GM04504 (cell line): ENCODE measurements at regions not wholly inside any gene's neighbourhood (a gene's known extent, or its start where the extent isn't known, plus 50 kb on each side); places are given as distances from the start of the nearest gene placed in this dataset.

Experiments used
- DNase-seq: peaks from one replicate; pipeline ENCODE4 v3.0.0-alpha.2; 2012; ENCODE audit warnings: low read depth

DNA sequence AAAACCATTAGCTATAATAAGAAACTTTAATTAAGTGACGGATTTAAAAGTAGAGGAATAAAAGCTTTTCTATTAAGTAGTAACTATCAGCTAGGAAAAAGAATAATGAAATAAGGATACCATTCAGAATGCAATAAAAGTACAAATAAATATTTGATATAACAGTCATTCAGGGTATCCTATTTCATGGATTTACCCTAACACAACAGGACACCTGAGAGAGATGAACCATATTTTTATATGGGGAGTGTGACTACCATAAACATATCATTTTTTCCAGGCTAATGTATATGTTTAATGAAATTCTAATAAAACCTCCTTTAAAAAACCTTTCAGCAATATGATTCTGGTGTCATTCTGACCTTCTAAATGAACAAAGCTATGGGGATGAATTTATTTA is 393.8 kb downstream of the SNAPC1 start:
- no peak for DNase-seq

DNA sequence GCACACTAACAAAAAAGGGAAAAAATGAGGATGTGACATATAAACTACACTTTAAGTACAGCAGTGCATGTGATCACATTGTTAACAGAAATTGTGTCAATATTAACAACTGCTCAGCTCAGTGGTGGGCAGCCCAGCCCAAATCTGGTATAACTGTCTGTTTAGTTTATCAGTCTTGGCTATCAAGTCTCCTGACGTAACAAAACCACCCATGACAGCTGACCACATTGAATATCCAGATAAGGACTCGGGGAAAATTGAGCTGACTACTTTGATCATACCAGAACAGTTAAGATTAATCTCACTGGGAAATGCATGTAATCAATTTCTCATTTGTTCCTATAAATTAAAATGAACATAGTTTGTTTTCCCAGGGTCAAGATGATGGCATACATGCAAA is 396.6 kb downstream of the SNAPC1 start:
- DNase-seq = no peak

DNA sequence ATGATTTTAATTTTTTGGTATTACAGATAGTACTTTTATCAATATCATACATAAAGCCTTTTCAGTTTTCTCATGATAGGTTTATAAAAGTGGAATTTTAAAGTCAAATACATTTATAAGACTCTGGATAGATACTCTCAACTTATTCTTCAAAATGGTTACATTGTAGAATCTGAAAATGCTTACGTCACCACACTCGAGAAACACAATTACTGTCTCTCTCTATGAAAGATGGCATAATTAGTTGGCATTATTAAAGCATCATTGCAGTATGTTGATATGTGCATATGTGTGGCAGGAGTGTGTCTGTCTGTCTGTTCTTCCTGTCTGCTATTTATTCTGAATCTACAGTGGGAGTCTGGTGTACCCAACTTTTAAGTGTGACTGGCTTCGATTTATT is 397.1 kb downstream of the SNAPC1 start:
- no peak for DNase-seq

DNA sequence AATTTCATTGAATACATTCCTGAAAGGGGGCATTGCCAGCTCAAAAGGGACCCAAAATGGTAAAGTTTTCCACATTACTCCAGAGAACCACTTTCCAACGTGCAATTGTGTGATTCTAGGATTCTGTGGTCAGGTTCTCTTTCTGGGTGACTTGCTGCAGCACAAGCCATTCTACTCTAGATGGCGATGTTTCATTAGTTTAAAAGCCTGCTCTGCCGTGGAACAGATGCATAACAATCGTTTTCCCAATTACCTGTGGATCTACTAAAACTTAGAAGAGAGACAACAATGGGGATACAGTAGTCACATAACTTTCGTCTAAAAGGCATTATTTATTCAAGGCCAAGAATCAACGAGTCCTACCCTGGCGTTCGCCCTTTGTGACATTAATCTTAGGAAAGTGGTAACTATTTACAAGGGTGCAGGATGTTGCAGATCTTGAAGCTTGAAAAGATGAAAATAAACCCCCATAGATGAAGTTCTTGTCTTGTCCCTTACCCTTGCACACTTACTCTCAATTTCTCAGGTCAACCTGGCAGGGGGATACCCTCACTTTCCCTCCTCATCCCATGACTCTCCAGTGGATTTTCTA is 400.9 kb downstream of the SNAPC1 start:
- DNase-seq = no peak

DNA sequence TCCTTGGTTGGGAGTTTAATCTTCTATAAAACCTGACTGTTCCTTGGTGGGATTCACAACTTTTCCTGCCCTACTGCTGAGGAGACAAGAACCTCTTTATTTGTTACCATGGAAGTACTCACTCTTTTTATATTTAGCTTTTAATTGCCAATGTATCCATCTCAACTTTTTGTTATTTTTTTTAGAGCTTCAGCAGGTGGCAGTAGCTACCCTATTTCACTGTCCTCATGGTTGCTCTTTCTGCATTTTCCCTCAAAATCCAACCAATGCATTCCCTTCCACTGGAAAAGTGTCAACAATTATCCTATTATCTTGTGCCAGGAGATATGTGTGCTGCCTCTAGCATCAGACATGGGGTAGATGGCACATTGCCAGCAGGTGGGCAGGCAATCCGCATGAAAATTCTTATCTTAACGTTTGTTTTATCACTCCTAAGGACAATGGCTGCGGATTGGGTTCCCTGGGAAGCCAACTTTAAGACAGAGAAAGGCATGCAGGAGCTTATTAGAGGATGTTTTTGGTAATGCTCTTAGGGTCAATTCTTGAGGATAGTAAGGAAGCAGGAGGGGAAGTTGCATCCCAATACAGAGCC is 406.4 kb downstream of the SNAPC1 start:
- DNase-seq = no peak

DNA sequence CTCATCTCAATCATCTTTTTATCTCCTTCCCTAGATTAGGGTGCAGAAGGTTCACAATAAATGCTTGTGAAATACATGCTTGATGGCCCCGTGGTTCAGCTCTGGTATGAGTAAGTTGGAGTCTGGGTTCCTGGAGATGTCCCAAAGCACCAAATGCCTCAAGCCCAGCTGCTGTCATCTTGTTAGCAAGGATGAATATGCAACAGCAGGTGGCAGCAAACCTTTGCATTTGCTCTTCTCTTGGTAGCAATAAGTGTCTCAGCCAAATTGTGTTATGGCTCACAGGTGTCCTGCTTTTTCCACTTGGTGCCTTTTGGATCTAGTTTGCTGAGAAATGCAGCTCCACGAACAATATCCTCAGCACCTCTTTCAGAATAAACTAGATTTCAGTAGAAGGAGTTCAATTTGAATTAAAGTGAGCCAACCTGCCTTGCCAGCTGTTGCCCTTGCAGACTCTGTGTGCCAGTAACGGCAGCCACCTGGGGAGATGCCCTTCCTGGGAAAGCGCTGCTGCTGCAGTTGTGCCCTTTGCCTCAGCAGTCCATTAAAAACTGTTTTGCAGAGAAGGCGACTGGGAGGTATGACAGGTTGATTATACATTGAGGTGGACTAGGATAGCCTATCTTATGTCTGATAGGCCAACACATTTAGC is 417.3 kb downstream of the SNAPC1 start:
- peak; percentile 81 for DNase-seq

DNA sequence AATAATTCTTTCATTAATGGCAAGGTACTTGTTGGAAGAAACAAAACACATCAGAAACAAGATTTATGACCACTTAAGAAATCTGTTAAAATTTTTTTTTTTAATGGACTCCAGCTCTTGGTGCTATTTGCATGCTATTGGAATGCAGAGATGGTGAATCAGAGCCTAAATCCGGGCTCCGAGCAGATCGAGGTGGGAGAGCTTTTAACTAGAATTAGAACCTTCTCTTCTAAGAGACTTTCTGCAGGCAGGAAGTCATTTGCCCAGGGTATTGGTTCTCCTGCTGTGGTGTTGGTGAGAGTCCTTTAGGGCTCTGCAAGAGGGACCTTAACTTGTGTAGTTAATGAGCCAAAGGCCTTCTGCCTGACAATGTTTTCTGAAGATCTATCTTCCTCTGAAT is 419.4 kb downstream of the SNAPC1 start:
- no peak for DNase-seq

DNA sequence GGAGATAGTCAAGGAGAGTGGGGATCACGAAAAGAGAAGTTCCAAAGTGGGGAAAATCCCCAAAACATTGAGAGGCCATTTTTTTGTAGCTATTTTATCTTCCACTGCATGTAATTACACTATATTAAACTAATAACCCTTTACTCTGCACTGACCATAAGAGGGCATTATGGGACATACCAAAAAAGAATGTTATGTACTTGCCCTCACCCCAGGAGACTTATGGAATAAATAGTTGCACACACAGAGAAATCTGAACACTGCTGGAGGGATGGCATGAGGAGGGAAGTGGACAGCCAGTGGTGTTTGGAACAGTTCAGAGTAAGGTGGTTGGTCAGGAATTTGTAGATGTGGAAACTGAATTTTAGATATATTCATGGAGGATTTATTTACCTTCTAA is 422.9 kb downstream of the SNAPC1 start:
- no peak for DNase-seq

DNA sequence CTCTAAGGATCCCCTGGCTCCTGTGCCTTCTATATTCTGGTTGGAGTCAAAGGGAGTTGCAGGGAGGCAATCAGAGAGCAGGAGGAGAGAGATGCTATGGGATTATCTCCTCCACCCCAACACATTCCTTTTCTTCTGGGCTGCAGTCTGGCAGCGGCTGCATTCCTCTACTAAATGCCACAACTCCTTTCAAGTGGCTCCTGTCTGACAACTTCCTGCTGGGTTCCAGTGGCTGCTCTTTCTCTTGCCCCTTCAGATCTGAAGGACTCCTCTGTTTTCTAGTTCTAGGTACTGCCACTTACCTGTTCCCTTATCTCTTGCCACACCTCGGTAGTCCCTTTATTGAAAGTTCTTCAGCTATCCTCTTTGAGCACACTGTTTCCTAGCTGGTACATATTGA is 425.0 kb downstream of the SNAPC1 start:
- DNase-seq = no peak

DNA sequence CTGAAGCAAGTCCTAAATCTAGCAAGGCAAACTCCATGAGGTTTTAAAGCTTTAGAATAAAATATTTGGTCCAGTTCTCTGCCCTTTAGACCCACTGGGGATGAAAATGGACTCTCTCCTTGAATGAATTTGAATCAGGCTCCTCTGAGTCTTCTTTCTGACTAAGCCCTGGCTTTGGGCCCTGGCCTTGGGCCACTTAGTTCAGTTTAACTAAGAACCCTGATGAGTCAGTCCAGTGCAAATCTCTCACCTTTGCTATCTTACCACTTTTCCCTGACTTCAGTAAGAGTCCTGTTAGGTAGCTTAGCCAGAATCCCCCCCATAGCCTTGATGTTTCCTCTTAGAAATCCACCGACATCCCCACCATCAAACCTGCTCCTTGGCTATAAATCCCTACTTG is 427.5 kb downstream of the SNAPC1 start:
- DNase-seq = peak; percentile 30

DNA sequence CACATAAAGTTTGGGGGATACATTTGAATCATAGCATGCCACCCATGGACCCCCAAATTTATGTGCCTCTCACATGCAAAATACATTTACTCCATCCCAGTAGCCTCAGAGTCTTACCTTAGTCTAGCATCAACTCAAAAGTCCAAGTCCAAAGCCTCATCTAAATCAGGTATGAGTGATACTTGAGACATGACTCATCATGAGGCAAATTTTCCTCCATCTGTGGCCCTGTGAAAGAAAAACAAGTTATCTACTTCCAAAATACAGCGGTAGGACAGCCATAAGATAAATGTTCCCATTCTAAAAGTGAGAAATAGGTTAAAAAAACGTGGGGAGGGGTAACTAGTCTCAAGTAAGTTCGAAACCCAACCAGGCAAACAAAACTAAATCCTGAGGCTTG is 444.2 kb downstream of the SNAPC1 start:
- no peak for DNase-seq

DNA sequence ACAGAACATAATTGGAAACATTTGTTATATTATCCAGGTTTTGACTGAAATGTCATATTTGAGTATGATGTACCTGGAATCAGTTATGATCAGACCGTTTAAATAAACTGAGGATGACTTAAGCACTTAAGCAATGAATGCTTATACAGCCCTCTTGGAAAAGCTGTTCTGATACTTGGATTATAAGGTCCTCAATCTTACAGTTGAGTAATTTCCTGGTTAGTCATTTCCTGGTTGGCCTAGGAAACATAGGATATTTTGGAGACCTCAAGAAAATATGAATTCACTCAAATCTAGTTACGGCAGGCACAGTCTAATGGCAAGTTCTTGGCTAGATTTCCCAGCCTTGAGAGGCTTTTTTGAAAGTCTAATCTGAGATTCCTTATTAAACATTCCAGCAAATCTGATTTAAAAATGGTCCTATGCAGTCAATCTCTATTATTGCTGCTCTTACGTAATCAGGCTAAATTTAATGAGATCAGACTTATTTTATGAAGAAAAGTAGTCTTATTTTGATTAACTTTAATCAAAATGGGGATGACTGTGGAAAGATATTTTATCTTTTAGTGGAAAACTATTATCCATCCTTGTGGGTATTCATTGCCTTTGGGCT is 447.2 kb downstream of the SNAPC1 start:
- peak; percentile 46 for DNase-seq

DNA sequence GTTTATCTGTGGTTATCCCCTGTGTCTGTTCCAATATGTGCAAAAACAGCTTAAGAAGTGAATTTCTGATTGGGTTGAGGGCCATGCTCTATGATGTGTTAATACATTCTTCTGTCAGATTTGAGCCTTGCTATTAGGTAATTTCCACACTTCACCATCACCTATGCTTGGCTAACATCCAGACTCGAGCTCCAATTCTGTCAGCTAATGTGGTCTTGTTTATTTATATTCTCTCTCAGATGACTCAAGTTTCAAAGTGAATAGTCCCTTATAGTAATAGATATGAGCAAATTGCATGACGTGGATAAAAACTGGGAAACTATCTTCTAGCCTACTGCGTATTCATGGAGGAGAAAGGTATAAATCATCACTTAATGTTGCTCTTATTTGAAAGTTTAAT is 451.3 kb downstream of the SNAPC1 start:
- DNase-seq = no peak

DNA sequence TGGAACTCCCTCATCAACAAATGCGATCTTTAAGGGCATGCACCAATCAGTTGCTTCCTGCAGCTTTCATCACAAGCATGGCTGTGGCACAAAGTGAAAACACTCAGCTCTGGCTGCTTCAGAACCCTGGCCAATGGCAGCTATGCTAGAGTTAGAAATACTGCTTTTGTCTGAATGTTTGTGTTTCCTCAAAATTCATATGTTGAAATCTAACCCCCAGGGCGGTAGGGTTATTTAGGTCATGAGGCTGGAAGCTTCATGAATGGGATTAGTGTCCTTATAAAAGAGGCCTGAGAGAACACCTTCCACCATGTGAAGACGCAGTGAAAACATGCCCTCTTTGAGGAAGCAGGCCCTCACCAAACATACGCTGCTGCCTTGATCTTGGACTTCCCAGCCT is 453.9 kb downstream of the SNAPC1 start:
- DNase-seq = no peak

DNA sequence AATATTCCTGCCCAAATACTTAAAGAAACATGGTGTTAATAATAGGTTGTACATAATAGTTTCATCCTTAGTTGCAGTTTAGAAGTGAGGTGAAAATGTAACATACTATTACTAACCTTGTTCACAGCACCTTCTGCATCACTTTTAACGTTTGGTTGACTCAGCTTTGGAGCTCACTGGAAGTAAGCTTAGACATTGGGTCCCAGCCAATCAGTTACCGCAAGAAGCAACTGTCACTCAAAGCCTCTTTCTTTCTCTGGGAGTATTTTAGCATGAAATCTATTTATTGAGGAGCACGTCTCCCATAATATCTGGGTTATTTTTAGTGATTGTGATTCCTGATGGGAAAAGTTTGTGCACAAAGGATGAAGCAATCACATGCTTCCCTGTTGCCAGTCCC is 472.6 kb downstream of the SNAPC1 start:
- DNase-seq = no peak

DNA sequence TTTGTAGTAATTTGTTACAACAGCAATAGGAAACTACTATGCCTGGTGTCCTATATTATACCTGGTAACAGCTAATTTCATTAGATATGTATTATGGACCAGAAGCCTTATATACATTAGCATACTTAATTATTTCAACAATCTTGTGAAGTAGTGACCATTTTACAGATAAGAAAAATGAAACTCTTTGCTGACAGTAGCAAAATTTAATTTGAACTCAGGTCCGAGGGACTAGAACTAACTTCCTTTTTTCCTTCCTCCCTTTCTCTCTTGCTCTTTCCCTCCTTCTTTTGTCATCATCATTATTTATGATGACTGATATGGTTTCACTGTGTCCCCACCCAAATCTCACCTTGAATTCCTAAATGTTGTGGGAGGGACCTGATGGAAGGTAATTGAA is 482.0 kb downstream of the SNAPC1 start:
- DNase-seq = no peak

DNA sequence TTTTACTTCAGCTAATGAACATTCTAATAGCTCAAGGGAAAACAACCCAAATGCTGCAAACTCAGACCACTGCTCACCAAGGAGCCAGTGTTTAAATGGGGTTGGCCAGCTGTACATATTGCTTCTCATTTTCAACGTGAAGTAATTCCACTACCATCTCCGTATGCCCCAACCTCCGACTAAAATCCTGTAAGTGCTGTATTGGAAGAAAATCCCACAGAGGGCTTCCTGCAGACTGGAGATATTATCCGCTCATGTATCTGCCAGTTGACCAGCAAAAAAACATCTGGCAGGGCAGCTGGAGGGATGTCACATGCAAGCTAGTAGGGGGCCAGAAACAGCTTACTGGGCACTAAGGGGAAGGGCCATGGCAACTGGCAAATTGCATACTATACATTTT is 485.0 kb downstream of the SNAPC1 start:
- DNase-seq = no peak

DNA sequence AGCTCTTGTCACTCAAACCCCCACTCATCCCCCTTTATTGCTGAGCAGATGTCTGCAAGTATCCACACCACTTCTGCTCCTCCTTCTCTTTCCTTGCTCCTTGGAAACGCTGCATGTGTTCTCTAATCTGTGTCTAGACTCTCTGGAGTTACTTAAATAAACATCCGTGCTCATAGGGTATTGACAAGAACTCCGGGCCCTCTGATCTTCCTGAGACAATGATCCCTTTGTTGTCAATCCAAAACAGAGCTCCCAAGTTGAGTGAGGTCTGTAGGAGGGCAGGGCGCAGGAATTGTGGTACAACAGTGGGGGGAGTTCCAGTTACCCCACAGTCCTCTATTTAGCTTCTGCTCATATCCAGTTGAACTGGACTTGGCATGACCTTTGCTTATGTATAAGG is 489.0 kb downstream of the SNAPC1 start:
- DNase-seq = no peak

DNA sequence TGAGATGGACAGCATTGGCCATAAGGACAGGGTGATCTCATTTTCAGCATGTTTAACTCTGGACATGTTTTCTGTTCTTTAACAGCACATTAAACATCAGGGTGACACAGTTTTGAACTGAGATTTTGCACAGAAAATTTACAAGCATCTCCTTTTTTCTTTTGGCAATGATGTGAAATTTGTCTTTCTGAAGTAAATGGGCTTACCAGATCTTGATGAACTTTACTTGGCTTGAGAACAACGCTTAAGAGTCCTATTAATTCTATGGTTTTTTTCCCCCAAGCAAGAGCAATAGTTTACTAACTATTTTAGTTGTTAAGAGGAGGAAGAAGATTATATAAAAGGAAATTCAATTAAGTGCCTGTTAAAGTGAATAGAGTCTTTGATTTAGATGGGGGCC is 491.0 kb downstream of the SNAPC1 start:
- DNase-seq = no peak

DNA sequence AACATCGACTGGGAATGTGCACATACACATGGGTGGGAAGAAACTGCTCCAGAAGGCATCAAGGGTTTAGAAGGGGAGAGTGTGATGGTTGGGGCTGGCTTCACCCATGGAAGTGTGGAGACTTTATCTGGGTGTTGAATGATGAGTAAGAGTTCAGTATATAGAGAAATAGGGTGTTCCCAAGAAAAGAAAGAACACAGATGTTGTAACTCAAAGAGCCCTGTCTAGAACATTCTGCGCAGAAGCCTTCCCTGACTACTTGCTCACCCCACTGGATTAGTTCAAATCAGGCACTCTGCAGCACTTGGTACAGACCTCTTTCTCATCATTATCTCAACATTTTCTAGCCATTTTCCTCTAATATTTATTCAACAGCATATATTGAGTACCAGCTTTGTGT is 491.7 kb downstream of the SNAPC1 start:
- no peak for DNase-seq

DNA sequence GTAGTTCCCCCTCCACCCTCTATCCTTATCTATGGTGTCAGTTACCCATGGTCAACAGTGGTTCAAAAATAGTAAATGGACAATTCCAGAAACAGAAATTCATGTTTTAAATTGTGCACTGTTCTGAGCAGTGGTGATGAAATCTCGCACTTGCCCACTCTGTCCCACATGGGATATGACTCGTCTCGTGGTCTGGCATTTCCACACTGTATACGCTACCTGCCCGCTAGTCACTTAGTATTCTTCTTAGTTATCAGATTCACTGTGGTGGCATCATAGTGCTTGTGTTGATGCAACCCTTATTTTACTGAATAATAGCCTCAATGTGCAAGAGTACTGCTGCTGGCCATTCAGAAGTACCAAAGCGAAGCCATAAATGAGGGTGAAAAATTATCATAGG is 507.0 kb downstream of the SNAPC1 start:
- no peak for DNase-seq

DNA sequence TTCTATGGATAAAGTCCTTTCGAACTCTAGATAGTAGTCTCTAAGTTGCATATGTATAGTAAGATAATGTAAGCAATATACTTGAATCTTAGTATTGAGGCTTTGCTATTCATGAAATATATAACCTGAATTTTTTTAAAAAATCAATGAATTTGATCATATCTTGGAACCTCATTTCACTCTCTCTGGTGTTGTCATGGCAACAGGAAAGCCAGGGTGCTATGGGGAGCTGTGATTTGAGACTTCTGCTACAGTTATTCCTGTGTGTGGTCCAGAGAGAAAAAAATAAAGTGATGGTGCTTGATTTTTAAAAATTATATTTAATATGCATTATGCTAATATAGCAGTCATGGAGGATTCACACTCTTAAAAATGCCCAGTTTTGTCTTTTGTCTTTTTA is 508.0 kb downstream of the SNAPC1 start:
- no peak for DNase-seq

DNA sequence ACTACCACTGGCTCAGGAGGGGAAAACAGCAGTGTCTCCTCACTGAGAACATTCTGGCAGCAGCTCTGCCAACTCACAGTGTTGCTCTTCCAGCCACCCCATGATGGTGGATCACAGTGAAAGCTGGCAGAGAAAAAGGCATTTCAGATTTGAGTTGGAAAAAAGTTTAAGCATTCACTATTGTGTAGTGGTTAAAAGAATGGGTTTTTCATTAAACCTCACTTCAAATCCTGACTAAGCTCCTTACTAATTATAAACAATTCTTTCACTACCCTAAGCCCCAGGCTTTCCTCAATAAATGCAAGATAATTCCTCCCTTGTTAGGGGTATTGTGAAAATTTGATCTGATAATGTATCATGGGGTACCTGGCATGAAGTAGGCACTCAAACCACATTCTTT is 518.1 kb downstream of the SNAPC1 start:
- DNase-seq = no peak

DNA sequence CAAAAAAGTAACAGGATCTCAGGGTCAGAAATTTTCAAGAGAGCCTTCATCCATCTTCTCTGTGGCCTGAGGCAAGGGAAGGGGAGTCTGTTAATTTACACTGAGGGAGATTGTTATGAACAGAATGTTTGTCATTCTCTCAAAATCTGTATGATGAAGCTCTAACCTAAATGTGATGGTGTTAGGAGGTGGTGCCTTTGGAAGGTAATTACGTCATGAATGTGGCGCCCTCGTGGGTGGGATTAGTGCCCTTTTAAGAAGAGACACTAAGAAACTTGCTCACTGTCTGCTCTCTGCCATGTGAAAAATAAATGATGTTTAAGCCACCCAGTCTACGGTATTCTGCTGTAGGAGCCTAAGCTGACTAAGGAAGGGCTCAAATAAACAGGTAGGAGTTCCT is 521.6 kb downstream of the SNAPC1 start:
- DNase-seq = no peak
